ENCODE measurements at regions not wholly inside any gene's neighbourhood (a gene's known extent, or its start where the extent isn't known, plus 50 kb on each side); places are given as distances from the start of the nearest gene placed in this dataset.

GRCh38 chr12:127235761-127236160, 1031.2 kb upstream of the TMEM132C start:
- Mint-ChIP-seq H3K27me3 (no peaks in the 10 kb centered on the region), H3K36me3 (ENCODE audit: insufficient read depth) (no peaks in the 10 kb centered on the region), H3K9me3 (ENCODE audit: low read depth) (no peaks in the 10 kb centered on the region), H3K27ac (no peak overlapping the region), H3K4me1 (ENCODE audit: low read depth) (no peaks in the 10 kb centered on the region), H3K4me3 (ENCODE audit: low read depth) (no peak overlapping the region)
- DNase-seq (ENCODE audit: low spot score, unreplicated experiment): no peak
- TF ChIP-seq CTCF (IDR thresholded peaks at IDR 0.05; ENCODE audit: unreplicated experiment): no peak

- no peaks in the 10 kb centered on the region for H3K27me3 Mint-ChIP-seq
- DNase-seq (ENCODE audit: low spot score, unreplicated experiment): no peak
- no peaks in the 10 kb centered on the region for H3K9me3 Mint-ChIP-seq (ENCODE audit: low read depth)
- H3K4me3 Mint-ChIP-seq (ENCODE audit: low read depth): no peak overlapping the region
- no peak overlapping the region for H3K27ac Mint-ChIP-seq
- TF ChIP-seq CTCF (IDR thresholded peaks at IDR 0.05; ENCODE audit: unreplicated experiment): no peak
- H3K4me1 Mint-ChIP-seq (ENCODE audit: low read depth): no peaks in the 10 kb centered on the region
- H3K36me3 Mint-ChIP-seq (ENCODE audit: insufficient read depth): no peaks in the 10 kb centered on the region
These were observed 1030.5 kb upstream of the TMEM132C start for GRCh38 chr12:127236491-127236890.

- TF ChIP-seq CTCF (IDR thresholded peaks at IDR 0.05; ENCODE audit: unreplicated experiment): no peak
- Mint-ChIP-seq H3K4me3 (ENCODE audit: low read depth) (no peak overlapping the region), H3K36me3 (ENCODE audit: insufficient read depth) (no peaks in the 10 kb centered on the region), H3K27me3 (no peaks in the 10 kb centered on the region), H3K4me1 (ENCODE audit: low read depth) (no peaks in the 10 kb centered on the region), H3K9me3 (ENCODE audit: low read depth) (no peaks in the 10 kb centered on the region), H3K27ac (no peak overlapping the region)
- DNase-seq (ENCODE audit: low spot score, unreplicated experiment): no peak
These were observed 1029.8 kb upstream of the TMEM132C start for GRCh38 chr12:127237151-127237550.

GRCh38 chr12:127238107-127238506, 1028.9 kb upstream of the TMEM132C start:
- Mint-ChIP-seq H3K27me3 (no peaks in the 10 kb centered on the region), H3K36me3 (ENCODE audit: insufficient read depth) (no peaks in the 10 kb centered on the region), H3K4me1 (ENCODE audit: low read depth) (no peaks in the 10 kb centered on the region), H3K4me3 (ENCODE audit: low read depth) (no peak overlapping the region), H3K27ac (no peak overlapping the region), H3K9me3 (ENCODE audit: low read depth) (no peaks in the 10 kb centered on the region)
- DNase-seq (ENCODE audit: low spot score, unreplicated experiment): no peak
- no peak for TF ChIP-seq CTCF (IDR thresholded peaks at IDR 0.05; ENCODE audit: unreplicated experiment)

- Mint-ChIP-seq H3K4me1 (ENCODE audit: low read depth) (no peaks in the 10 kb centered on the region), H3K9me3 (ENCODE audit: low read depth) (no peaks in the 10 kb centered on the region), H3K27ac (no peak overlapping the region), H3K4me3 (ENCODE audit: low read depth) (no peak overlapping the region), H3K27me3 (no peaks in the 10 kb centered on the region), H3K36me3 (ENCODE audit: insufficient read depth) (no peaks in the 10 kb centered on the region)
- no peak for DNase-seq (ENCODE audit: low spot score, unreplicated experiment)
- no peak for TF ChIP-seq CTCF (IDR thresholded peaks at IDR 0.05; ENCODE audit: unreplicated experiment)
These were observed 1027.2 kb upstream of the TMEM132C start for GRCh38 chr12:127239781-127240180.

Measured in progenitor cell of endocrine pancreas (in vitro differentiated cells).